ENCODE measurements at regions not wholly inside any gene's neighbourhood (a gene's known extent, or its start where the extent isn't known, plus 50 kb on each side); places are given as distances from the start of the nearest gene placed in this dataset.
"Not testable (repeated sequence)": the region's sequence is repeated elsewhere in the genome, so short reads cannot be mapped to it uniquely, and the experiment has no call there.

DNA sequence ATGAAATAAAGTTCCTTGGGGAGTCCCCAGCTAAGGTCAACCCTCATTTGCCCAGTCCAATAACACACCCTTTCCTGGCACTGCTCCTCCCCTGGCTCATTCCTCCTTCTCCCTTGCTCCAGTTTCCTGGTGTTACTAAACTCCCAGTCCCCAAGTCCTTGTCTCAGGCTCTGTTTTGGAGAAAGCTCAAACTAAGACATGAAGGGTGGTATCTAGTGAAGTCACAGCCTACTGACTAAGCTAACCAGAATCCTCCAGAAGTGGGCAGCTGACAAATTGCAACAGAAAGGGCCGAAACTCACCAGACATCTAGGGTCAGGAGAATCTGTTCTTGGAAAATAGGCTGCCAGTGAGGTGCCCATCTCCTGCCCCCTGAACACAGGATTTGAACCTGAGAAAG is 118.7 kb upstream of the NEK6 start:
- intact Hi-C loops (cut with DNase I) = loop anchor here in 2 of 10 donors (10.0 kb wide), 2 partner anchors 156 to 396 kb away; no protein-coding TSS in a partner anchor
- no peak overlapping the region for H3K4me3 ChIP-seq
- H3K4me1 ChIP-seq = peaks cover 0 to 9% (median 0%) of the 10 kb centered on the region in 9 donors
- TF ChIP-seq CTCF (IDR thresholded peaks at IDR 0.05) = no peak
- H3K27me3 ChIP-seq = peaks cover 0 to 9% (median 0%) of the 10 kb centered on the region in 7 donors
- ATAC-seq (peak in 1 of 8 donors; percentile 55), DNase-seq (no peak)
- no peaks in the 10 kb centered on the region for H3K36me3 ChIP-seq
- H3K9me3 ChIP-seq = no peaks in the 10 kb centered on the region
- no peak overlapping the region for H3K27ac ChIP-seq
- WGBS, 2 donors = 88% methylated on average over 1 of the region's 1 CpG

GRCh38 chr9:124140941-124141568 is 116.7 kb upstream of the NEK6 start:
- no peaks in the 10 kb centered on the region for H3K9me3 ChIP-seq
- DNase-seq (no peak), ATAC-seq (no peak)
- H3K27ac ChIP-seq = no peak overlapping the region
- H3K27me3 ChIP-seq = no peaks in the 10 kb centered on the region
- intact Hi-C loops (cut with DNase I) = loop anchor here in 1 of 10 donors (10.0 kb wide), 1 partner anchor 54 kb away; no protein-coding TSS in a partner anchor
- H3K4me3 ChIP-seq = no peak overlapping the region
- WGBS, 2 donors = 82 to 86% methylated on average over 6 of the region's 6 CpGs
- no peaks in the 10 kb centered on the region for H3K36me3 ChIP-seq
- no peak for TF ChIP-seq CTCF (IDR thresholded peaks at IDR 0.05)
- H3K4me1 ChIP-seq = peaks cover 0 to 14% (median 0%) of the 10 kb centered on the region in 9 donors

- not testable (repeated sequence) for H3K27me3 ChIP-seq
Observed at GRCh38 chr9:124144561-124145123, 113.1 kb upstream of the NEK6 start.

DNA sequence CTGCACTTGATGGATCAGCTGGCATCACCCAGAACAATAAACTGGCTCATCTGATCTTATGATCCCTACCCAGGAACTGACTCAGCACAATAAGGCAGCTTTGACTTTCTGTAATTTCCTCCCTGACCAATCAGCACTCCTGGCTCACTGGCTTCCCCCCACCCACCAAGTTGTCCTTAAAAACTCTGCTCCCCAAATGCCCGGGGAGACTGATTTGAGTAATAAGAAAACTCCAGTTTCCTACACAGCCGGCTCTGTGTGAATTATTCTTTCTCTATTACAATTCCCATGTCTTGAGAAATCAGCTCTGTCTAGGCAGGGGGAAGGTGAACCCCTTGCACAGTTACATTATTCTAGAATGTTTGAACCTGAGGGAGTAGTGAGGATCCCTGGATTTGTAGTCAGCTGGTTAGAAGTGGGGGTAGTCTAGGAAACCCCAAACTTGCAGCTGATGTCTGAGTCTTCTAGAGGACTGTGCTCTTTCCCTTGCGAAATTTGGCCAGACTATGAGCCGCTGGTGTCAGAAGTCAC is 111.7 kb upstream of the NEK6 start:
- intact Hi-C loops (cut with DNase I) = loop anchor here in 1 of 10 donors (10.0 kb wide), 1 partner anchor 49 kb away; no protein-coding TSS in a partner anchor
- ATAC-seq (no peak), DNase-seq (no peak)
- Histone ChIP-seq H3K4me1 (peaks cover 0 to 6% (median 0%) of the 10 kb centered on the region in 9 donors), H3K27ac (no peak overlapping the region), H3K9me3 (no peaks in the 10 kb centered on the region), H3K36me3 (no peaks in the 10 kb centered on the region), H3K4me3 (no peak overlapping the region), H3K27me3 (peaks cover 0 to 12% (median 7%) of the 10 kb centered on the region in 7 donors)
- no peak for TF ChIP-seq CTCF (IDR thresholded peaks at IDR 0.05)
- WGBS, 2 donors = 86 to 89% methylated on average over 4 of the region's 4 CpGs

More at GRCh38 chr9:124144561-124145123, 113.1 kb upstream of the NEK6 start:
- not testable (repeated sequence) for H3K36me3 ChIP-seq, H3K4me3 ChIP-seq, H3K27ac ChIP-seq, H3K9me3 ChIP-seq, DNase-seq, ATAC-seq, H3K4me1 ChIP-seq
- intact Hi-C loops (cut with DNase I) = loop anchor here in 1 of 10 donors (10.0 kb wide), 1 partner anchor 50 kb away; no protein-coding TSS in a partner anchor
- 55 to 60% methylated on average over 10 of the region's 10 CpGs for WGBS, 2 donors

Data from heart right ventricle (tissue), 16 donors.